Tibial nerve (tissue), 4 donors: ENCODE measurements at regions not wholly inside any gene's neighbourhood (a gene's known extent, or its start where the extent isn't known, plus 50 kb on each side); places are given as distances from the start of the nearest gene placed in this dataset.

Experiments used
- EP300 ChIP-seq, 2 donors: sonication (generic); formaldehyde crosslinking; IDR thresholded peaks; one replicate each; pipeline ENCODE4 v1.6.1; 2017; ENCODE audit warnings: antibody characterized with exemption in 2 of 2, mild to moderate bottlenecking in 1 of 2
- POLR2A ChIP-seq, 2 donors: fragments of 450-650 bp; IDR thresholded peaks; one replicate each; pipeline ENCODE4 v1.6.1; 2017; ENCODE audit warnings: antibody characterized with exemption in 2 of 2, mild to moderate bottlenecking in 2 of 2, moderate library complexity in 2 of 2
- TF ChIP-seq, protein P1 (sequence below), 5 experiments: fragments of 200-600 bp in 3 of 5; fragments of 450-650 bp in 2 of 5; sonication (generic) in 3 of 5; IDR thresholded peaks; one replicate each; pipeline ENCODE4 v1.5.1; 2016 to 2019; ENCODE audit warnings: antibody characterized with exemption in 5 of 5, mild to moderate bottlenecking in 3 of 5, moderate library complexity in 2 of 5

DNA sequence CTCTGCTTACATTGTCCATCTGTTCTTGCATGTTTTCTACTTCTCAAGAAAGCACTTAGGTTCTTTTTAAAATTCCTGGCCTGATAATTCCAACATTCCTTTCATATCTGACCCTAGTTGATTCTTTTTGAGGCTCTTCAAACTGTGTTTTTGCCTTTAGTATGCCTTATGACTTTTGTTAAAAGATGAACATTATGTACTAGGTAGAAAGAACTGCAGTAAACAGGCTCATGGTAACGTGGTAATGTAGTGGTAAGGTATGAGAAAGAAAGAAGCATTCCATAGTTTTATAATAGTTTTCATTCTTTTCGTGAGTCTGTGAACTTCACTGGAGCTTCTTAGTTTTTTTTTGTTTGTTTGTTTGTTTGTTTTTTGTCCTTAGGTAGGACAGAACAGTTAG, 306.4 kb downstream of the MBD2 start:
- no peak for TF ChIP-seq EP300 (IDR thresholded peaks at IDR 0.05)
- TF ChIP-seq, protein P1, sequence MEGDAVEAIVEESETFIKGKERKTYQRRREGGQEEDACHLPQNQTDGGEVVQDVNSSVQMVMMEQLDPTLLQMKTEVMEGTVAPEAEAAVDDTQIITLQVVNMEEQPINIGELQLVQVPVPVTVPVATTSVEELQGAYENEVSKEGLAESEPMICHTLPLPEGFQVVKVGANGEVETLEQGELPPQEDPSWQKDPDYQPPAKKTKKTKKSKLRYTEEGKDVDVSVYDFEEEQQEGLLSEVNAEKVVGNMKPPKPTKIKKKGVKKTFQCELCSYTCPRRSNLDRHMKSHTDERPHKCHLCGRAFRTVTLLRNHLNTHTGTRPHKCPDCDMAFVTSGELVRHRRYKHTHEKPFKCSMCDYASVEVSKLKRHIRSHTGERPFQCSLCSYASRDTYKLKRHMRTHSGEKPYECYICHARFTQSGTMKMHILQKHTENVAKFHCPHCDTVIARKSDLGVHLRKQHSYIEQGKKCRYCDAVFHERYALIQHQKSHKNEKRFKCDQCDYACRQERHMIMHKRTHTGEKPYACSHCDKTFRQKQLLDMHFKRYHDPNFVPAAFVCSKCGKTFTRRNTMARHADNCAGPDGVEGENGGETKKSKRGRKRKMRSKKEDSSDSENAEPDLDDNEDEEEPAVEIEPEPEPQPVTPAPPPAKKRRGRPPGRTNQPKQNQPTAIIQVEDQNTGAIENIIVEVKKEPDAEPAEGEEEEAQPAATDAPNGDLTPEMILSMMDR (IDR thresholded peaks at IDR 0.05), result no peak
- no peak for TF ChIP-seq POLR2A (IDR thresholded peaks at IDR 0.05)
